ENCODE measurements at regions not wholly inside any gene's neighbourhood (a gene's known extent, or its start where the extent isn't known, plus 50 kb on each side); places are given as distances from the start of the nearest gene placed in this dataset.
A peak's percentile ranks its signal among the peaks of the same experiment; 100 is the strongest.
"Not testable (repeated sequence)": the region's sequence is repeated elsewhere in the genome, so short reads cannot be mapped to it uniquely, and the experiment has no call there.

DNA sequence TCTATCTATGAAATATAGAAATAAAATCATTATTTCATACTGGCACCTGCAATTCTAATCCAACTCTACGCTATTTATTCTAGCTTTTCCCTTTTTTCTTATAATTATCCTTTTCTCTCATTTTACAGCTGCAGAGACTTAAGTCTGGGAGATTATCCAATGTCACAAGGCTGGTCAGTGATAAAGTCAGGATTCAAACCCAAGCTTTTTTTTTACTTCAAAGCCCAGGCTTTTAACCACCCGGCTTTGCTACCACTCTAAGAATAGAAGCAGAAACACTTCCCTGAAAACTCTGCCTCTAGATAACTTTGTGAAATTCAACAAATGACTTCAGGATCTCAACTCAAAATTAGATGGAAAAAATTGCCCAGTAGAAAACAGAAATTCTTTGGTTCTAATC, 552.5 kb downstream of the IPMK start:
- intact Hi-C loops (cut with DNase I): loop anchor here (5.0 kb wide), 1 partner anchor 352 kb away; no protein-coding TSS in a partner anchor

GRCh38 chr10:57707300-57707658, 560.4 kb downstream of the IPMK start:
- intact Hi-C loops (cut with DNase I): no loop called here
- DNase-seq: no peak

More for the DNA sequence above, 552.5 kb downstream of the IPMK start:
- DNase-seq: no peak

GRCh38 chr10:57706576-57707299, 561.0 kb downstream of the IPMK start:
- intact Hi-C loops (cut with DNase I): no loop called here
- no peak for DNase-seq

GRCh38 chr10:57706016-57706415, 561.7 kb downstream of the IPMK start:
- DNase-seq: no peak
- intact Hi-C loops (cut with DNase I): no loop called here

DNA sequence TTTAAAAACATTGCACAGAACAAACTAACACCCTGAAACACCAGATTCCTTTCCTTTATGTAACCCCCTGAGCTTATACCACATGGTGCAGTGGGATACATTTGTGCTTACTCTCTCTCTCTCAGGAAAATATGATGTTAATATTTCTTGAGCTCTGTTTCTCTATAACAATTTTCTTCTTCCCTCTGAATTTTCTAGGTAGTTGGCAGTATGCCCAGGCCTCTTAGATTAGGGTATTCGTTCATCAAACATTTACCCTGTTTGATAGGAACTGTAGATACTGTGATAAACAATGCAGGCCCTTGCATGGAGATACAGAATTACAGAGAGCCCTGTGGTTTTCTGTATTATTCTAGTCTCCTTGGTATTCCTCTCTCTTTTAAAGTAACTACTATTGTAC, 567.8 kb downstream of the IPMK start:
- intact Hi-C loops (cut with DNase I): no loop called here

GRCh38 chr10:57696641-57697040, 571.1 kb downstream of the IPMK start:
- intact Hi-C loops (cut with DNase I): no loop called here
- DNase-seq: no peak

More for the DNA sequence above, 567.8 kb downstream of the IPMK start:
- no peak for DNase-seq

DNA sequence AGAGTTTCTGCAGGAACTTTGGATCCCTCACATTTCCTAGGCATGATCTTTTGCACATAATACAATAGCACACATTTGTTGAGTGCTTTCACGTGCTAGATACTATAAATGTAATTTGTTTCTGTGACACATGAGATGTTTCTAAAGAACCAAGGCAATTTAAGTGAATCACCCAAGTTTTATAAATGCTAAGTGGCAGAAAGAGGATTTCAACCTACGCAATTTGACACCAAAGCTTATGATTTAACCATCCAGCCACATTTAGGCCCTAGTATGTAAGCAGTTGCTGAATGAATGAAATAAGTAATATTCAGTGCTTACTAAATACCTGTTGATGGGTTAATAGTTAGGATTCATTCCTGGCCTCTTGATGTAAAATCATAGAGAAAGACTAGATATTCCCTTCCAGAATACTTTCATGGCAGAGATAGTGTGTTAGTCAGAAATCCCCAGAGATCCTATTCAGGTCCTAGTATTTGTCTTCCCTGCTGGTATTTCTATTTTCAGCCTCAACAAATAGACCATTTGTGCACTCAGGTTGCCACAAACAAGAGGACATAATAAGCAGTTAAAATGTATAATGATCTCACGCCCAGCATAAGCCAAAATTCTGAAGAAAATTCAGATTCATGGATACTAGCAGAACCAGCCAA, 572.6 kb downstream of the IPMK start:
- DNase-seq: no peak
- intact Hi-C loops (cut with DNase I): no loop called here

DNA sequence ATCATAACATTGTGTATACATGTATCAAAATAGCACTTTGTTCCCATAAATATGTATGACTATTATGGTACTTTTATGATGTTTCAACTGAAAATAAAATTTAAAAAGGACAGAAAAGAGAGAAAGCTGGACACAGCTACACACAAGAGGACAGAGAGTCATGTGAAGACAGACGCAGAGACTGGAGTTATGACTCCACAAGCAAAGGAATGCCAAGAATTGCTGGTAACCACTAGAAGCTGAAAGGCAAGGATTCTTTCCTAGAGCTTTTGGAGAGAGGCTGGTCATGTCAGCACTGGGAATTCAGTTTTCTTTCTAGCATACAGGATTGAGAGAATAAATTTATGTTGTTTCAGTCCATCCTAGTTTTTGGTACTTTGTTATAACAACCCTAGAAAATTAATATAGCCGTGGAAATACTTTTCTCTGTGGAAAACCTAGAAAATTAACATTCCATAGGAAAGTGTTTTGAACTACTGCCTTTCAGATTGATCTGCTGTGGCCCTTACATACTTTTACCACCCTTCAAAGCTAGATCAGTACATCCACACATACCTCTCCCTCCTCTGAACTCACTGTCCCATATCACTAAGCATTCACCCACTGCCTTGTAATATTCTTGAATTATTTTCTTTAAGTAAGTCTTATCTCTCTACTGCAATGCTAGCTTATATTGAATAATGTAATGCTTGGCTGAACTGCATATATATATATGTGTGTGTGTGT, 575.3 kb downstream of the IPMK start:
- no peak for DNase-seq
- intact Hi-C loops (cut with DNase I): no loop called here

DNA sequence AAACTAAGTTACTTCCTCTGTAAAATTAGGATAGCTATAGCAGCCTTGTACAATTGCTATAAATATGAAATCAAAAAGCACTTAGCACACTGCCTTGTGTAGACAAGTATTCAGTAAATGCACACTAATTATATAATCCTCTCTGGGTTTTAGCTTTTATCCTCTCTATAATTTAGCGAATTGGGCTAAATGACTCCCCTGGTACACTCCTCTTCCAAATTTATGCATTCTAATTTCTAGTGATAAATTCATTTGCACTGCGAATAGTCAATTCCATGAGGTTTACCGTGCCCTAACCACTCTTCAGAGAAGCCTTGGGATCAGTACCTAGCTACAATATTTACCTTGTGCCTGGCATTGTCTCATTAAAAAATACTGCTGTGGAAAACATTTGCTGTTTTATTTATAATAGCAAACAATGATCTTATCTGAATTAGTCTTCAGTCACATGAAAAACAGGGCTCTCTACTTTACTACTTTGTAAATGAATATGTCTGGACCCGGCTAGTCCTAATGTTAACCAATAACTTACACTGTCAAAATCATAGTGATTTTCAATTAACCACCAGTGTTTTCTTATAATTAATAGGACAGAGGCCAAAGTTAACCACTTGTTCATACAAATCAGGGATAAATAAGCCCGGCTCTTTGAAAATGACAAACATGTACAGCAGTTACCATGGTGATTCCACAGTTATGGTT, 577.9 kb downstream of the IPMK start:
- no peak for DNase-seq
- intact Hi-C loops (cut with DNase I): no loop called here

DNA sequence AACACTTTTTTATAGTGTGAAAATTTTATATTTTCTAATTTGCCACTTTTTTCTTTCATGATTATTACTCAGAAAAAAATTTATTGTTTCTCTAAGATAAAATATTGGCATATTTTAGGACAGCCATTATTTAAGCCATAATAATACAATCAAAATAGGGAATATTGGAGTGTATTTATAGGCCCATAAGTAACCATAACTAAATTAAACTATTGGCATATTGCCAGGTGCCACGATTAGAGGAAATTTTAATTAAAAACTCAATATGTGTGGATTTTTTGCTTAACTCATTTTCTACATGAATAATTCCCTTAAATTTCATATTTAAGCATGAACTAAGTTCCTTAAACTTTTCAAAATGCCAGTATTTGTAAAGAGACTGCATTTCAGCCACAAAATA, 587.8 kb downstream of the IPMK start:
- no peak for DNase-seq
- intact Hi-C loops (cut with DNase I): no loop called here

DNA sequence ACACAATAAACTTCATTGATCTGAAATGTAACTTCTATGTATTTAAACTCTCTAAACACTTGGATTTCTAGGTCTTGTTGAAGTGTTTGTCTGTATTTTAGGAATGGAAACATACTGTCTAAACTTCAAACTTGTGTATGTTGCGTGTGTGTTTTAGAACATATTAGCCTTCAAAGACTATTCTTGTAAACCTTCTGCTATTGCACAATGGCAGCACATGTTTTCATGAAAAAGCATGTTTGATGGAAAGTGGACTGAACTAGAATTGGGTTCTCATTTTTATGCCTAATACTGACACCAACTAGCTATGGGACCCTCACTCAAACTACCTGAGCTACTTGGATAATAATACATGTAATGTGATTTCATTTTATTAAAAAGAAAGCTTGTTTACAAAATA, 592.6 kb downstream of the IPMK start:
- no peak for DNase-seq
- intact Hi-C loops (cut with DNase I): no loop called here

DNA sequence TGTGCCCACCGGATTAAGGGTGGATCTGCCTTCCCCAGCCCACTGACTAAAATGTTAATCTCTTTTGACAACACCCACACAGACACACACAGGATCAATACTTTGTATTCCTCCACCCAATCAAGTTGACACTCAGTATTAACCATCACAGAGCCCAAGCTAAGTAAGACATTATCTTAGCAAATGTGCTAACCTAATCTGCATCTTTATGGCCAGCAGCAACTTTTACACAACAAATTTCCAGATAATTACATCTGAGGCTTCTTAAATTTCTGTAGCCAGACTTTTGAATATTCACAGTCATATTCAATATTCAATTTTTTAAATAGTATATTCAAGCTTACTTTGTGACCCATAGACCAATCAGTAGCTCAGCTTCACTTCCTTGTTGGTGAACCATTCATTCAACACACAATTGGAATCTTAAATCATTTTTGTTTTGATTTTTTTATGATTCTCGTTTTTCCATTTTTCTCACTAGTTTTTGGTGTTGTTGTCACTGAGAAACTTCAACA, 594.2 kb downstream of the IPMK start:
- no peak for DNase-seq
- intact Hi-C loops (cut with DNase I): no loop called here

- intact Hi-C loops (cut with DNase I): no loop called here
Measured at GRCh38 chr10:57664815-57665214, 602.9 kb downstream of the IPMK start.

GRCh38 chr10:57663401-57663800, 604.3 kb downstream of the IPMK start:
- no peak for DNase-seq
- intact Hi-C loops (cut with DNase I): no loop called here

More at GRCh38 chr10:57664815-57665214, 602.9 kb downstream of the IPMK start:
- DNase-seq: no peak

DNA sequence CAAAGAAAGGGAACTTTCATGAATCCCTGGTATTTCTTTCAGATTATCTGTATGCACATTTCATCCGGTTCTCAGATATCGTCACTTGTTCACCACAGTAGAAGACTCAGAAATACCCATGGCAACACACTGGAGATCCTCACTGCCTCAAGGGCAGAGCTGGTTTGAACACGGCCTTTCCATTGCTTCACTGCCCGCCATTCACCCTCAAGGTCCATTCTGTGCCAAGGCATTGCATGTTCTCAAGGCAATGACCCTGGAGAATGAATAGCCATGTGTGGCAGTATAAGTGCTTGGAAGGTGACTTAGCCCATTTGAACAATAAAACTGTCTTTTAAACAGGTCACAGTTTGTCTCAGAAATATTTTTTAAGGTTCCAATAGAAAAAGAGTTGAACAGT, 606.5 kb downstream of the IPMK start:
- intact Hi-C loops (cut with DNase I): no loop called here

DNA sequence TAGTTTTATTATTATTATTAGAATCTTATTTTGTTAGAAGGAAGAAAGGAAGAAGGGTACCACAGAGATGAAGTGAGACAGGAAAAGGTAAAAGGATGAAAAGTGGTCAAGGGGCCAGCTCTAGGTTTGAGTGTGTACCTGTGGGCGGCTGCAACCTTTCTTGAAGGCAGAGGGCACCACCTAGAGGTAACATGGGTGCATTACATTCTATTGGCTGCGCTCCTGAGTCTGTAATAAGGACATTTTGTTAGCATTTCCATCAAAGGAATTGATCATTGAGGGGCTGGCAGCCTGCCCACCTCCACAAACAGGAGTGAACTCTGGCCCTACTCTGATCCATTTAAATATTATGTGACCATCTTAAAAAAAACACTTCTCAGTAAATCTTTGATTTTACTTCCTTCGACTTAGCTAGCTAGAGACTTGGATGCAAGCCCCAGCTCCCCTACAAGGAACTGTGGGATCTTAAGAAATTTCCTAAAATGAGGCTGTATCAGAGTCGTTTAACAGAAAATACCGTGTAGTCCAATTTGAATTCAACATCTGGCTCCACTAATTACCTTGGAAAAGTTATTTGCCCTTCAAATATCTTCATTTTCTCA, 610.4 kb downstream of the IPMK start:
- peak; percentile 10 to 79 (median 45) for DNase-seq
- intact Hi-C loops (cut with DNase I): loop anchor here (5.0 kb wide), 1 partner anchor 320 kb away; no protein-coding TSS in a partner anchor

More for the DNA sequence above, 606.5 kb downstream of the IPMK start:
- DNase-seq: no peak

- no peak for DNase-seq
- intact Hi-C loops (cut with DNase I): loop anchor here (5.0 kb wide), 1 partner anchor 318 kb away; no protein-coding TSS in a partner anchor
Measured at GRCh38 chr10:57654856-57655255, 612.8 kb downstream of the IPMK start.

DNA sequence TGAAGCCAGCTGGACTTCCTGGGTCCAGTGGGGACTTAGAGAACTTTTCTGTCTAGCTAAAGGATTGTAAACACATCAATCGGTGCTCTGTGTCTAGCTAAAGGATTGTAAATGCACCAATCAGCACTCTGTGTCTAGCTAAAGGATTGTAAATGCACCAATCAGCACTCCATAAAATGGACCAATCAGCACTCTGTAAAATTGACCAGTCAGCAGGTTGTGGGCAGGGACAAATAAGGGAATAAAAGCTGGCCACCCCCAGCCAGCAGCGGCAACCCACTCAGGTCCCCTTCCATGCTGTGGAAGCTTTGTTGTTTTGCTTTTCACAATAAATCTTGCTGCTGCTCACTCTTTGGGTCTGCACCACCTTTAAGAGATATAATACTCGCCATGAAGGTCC, 622.6 kb downstream of the IPMK start:
- intact Hi-C loops (cut with DNase I): not testable (repeated sequence)

DNA sequence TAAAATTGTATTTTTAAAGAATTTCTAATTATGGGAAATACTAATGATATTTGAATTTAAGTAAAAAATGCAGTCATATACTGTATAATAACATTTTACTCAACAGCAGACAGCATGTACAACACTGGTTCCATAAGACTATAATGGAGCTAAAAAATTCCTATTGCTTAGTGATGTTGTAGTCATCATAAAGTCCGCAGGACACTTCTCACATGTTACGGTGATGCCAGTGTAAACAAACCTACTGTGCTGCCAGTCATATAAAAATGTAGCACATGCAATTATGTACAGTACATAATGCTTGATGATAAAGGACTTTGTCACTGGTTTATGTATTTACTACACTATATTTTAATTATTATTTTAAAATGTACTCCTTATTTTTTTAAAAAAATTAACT, 629.3 kb downstream of the IPMK start:
- intact Hi-C loops (cut with DNase I): no loop called here
- no peak for DNase-seq

More for the DNA sequence above, 622.6 kb downstream of the IPMK start:
- not testable (repeated sequence) for DNase-seq
